RWPE1 (cell line): ENCODE measurements at regions not wholly inside any gene's neighbourhood (a gene's known extent, or its start where the extent isn't known, plus 50 kb on each side); places are given as distances from the start of the nearest gene placed in this dataset.

ENCODE experiments used
- CTCF ChIA-PET: fragments of 350-600 bp; sonication (Branson Sonifier 250); formaldehyde crosslinking; extraction: SDS; loops from one replicate; lab custom pipeline; 2021; lab: Yijun Ruan, JAX
- POLR2A ChIA-PET: fragments of 400-600 bp; formaldehyde crosslinking; extraction: SDS; loops from one replicate; lab custom pipeline; 2020; ENCODE audit warnings: antibody characterized with exemption; ENCODE audit not compliant: low non-redundant PET; lab: Yijun Ruan, JAX
- DNase-seq: peaks from one replicate; pipeline ENCODE4 v3.0.0; 2012; ENCODE audit warnings: low spot score
- H3K27ac ChIP-seq: fragments of 450-650 bp; 2 replicates; pipeline ENCODE4 v1.5.1; 2017
- CTCF ChIP-seq: fragments of 450-650 bp; conservative IDR thresholded peaks from 2 replicates; pipeline ENCODE4 v1.5.1; 2017; ENCODE audit warnings: low read depth, mild to moderate bottlenecking

GRCh38 chr3:154023148-154023547, 98.0 kb upstream of the ARHGEF26 start:
- no peak for DNase-seq
- ChIA-PET CTCF (no interaction called here), POLR2A (no interaction called here)
- H3K27ac ChIP-seq, result no peak overlapping the region
- TF ChIP-seq CTCF, result no peak

- POLR2A ChIA-PET, result no interaction called here
Observed at GRCh38 chr3:154025007-154025406, 96.2 kb upstream of the ARHGEF26 start.

GRCh38 chr3:154029926-154030325, 91.3 kb upstream of the ARHGEF26 start:
- no peak for TF ChIP-seq CTCF
- ChIA-PET POLR2A (no interaction called here), CTCF (no interaction called here)
- no peak overlapping the region for H3K27ac ChIP-seq
- no peak for DNase-seq

More at GRCh38 chr3:154025007-154025406, 96.2 kb upstream of the ARHGEF26 start:
- DNase-seq, result no peak
- no peak overlapping the region for H3K27ac ChIP-seq
- CTCF ChIA-PET, result no interaction called here
- TF ChIP-seq CTCF, result no peak

- POLR2A ChIA-PET, result no interaction called here
- no peak overlapping the region for H3K27ac ChIP-seq
- DNase-seq, result no peak
- TF ChIP-seq CTCF, result no peak
- CTCF ChIA-PET, result interaction anchor here (0.7 kb wide), 1 partner anchor 220 kb away, joined by 8 read pairs; no protein-coding TSS in a partner anchor
Observed at GRCh38 chr3:154034797-154035330, 86.3 kb upstream of the ARHGEF26 start.

GRCh38 chr3:154040283-154040682, 80.9 kb upstream of the ARHGEF26 start:
- no peak overlapping the region for H3K27ac ChIP-seq
- ChIA-PET POLR2A (no interaction called here), CTCF (interaction anchor here (0.6 to 1.0 kb wide), 2 partner anchors 212 to 221 kb away, joined by 3 to 7 read pairs; no protein-coding TSS in a partner anchor)
- peak; percentile 3 for DNase-seq
- TF ChIP-seq CTCF, result peak; percentile 40

- no peak for DNase-seq
- no peak overlapping the region for H3K27ac ChIP-seq
- ChIA-PET CTCF (no interaction called here), POLR2A (no interaction called here)
- no peak for TF ChIP-seq CTCF
Observed at GRCh38 chr3:154044671-154045070, 76.5 kb upstream of the ARHGEF26 start.
